ENCODE measurements at regions not wholly inside any gene's neighbourhood (a gene's known extent, or its start where the extent isn't known, plus 50 kb on each side); places are given as distances from the start of the nearest gene placed in this dataset.

GRCh38 chr22:23519442-23520157 lies 60.5 kb downstream of the IGLL1 start:
- Histone ChIP-seq H3K27me3 (ENCODE audit: insufficient read depth, low read length) (no peaks in the 10 kb centered on the region), H3K4me2 (ENCODE audit: low read length) (no peak overlapping the region), H3K9me2 (ENCODE audit: insufficient read depth) (no peaks in the 10 kb centered on the region), H3K79me2 (ENCODE audit: insufficient read depth, low read length) (no peaks in the 10 kb centered on the region), H4K20me1 (ENCODE audit: insufficient read depth) (no peaks in the 10 kb centered on the region), H3K9ac (ENCODE audit: low read length) (no peak overlapping the region), H2AFZ (ENCODE audit: low read depth, low read length, poor library complexity, severe bottlenecking) (no peak overlapping the region), H3K36me3 (ENCODE audit: control insufficient read depth in 1 of 2, insufficient read depth in 2 of 2, low read length in 2 of 2) (no peaks in the 10 kb centered on the region), H3K27ac (ENCODE audit: low read depth, low read length) (peak overlapping the region; percentile 25; the same call in 1 of the 2 replicates), H3K4me1 (ENCODE audit: control insufficient read depth in 1 of 2, insufficient read depth in 2 of 2, low read length in 2 of 2) (peaks cover 26 to 31% of the 10 kb centered on the region in 2 experiments), H3K4me3 (replicated peaks in 1 of 2; ENCODE audit: low read depth in 1 of 2, low read length in 2 of 2) (no peak overlapping the region), H3K9me3 (ENCODE audit: control insufficient read depth in 1 of 2, insufficient read depth in 1 of 2, low read depth in 1 of 2, low read length in 2 of 2) (no peaks in the 10 kb centered on the region)
- CTCF ChIA-PET = no interaction called here
- DNase-seq (ENCODE audit: low read depth, low spot score) = no peak
- no TSS peak for BruUV-seq (replicated peaks)
- ATAC-seq = no peak
- RAD21 ChIA-PET (ENCODE audit: low non-redundant PET in 1 of 2, low total read pairs in 2 of 2, uncharacterized antibody in 2 of 2, unreplicated experiment in 2 of 2) = no interaction called here
- POLR2A ChIA-PET = no interaction called here
- intact Hi-C loops (cut with micrococcal nuclease) = no loop called here
- TF ChIP-seq JUND (IDR thresholded peaks at IDR 0.05) = no peak
- no peak for TF ChIP-seq CTCF (IDR thresholded peaks at IDR 0.05 in 2 of 3, conservative IDR thresholded peaks at IDR 0.05 in 1 of 3; ENCODE audit: borderline replicate concordance in 1 of 3, insufficient read depth in 1 of 3, low read depth in 2 of 3, low read length in 2 of 3)
- TF ChIP-seq RAD21 (IDR thresholded peaks at IDR 0.05; ENCODE audit: low read depth) = no peak
- no peak for TF ChIP-seq CEBPB (IDR thresholded peaks at IDR 0.05; ENCODE audit: low read depth)
- TF ChIP-seq ATF3 (IDR thresholded peaks at IDR 0.05) = no peak
- TF ChIP-seq EGR1 (IDR thresholded peaks at IDR 0.05; ENCODE audit: low read depth) = no peak
- TF ChIP-seq TCF7L2 (IDR thresholded peaks at IDR 0.05; ENCODE audit: borderline replicate concordance, extremely low read depth, insufficient read depth, insufficient read length) = no peak
- no peak for TF ChIP-seq ZNF274 (IDR thresholded peaks at IDR 0.05; ENCODE audit: low read depth, low read length)
